Left lung (tissue), 4 donors: ENCODE measurements at regions not wholly inside any gene's neighbourhood (a gene's known extent, or its start where the extent isn't known, plus 50 kb on each side); places are given as distances from the start of the nearest gene placed in this dataset.

Experiments
- ATAC-seq: fragments of 200-7000 bp; cut with Tn5 transposase; one replicate; pipeline ENCODE4 v1.9.1; 2020; ENCODE audit warnings: moderate library complexity
- DNase-seq, 4 donors: peaks; one replicate each; pipeline ENCODE4 v3.0.0-alpha.2; 2013 to 2020
- H3K27ac ChIP-seq, 2 donors: fragments of 200-600 bp; sonication (generic) in 1 of 2; one replicate each; pipeline versions ENCODE4 v1.5.0 to v1.8.0; 2020 to 2021
- H3K27me3 ChIP-seq, 2 donors: fragments of 200-600 bp; sonication (generic) in 1 of 2; one replicate each; pipeline versions ENCODE4 v1.5.0 to v1.8.0; 2020 to 2021
- H3K36me3 ChIP-seq, 2 donors: fragments of 200-600 bp; sonication (generic) in 1 of 2; one replicate each; pipeline versions ENCODE4 v1.5.0 to v1.8.0; 2020 to 2021
- H3K4me1 ChIP-seq, 2 donors: fragments of 200-600 bp; one replicate each; pipeline ENCODE4 v1.8.0; 2021
- H3K4me3 ChIP-seq, 2 donors: fragments of 200-600 bp; sonication (generic) in 1 of 2; one replicate each; pipeline versions ENCODE4 v1.5.0 to v1.8.0; 2020 to 2021; ENCODE audit warnings: mild to moderate bottlenecking in 1 of 2
- H3K9me3 ChIP-seq, 2 donors: fragments of 200-600 bp; sonication (generic) in 1 of 2; one replicate each; pipeline versions ENCODE4 v1.5.0 to v1.8.0; 2020 to 2021
- intact Hi-C, 2 donors: fragments of 100-400 bp; cut with DNase I; formaldehyde crosslinking; loops; one replicate each; pipeline versions ENCODE4 v1.11.2 to v1.14.2; 2022
- TF ChIP-seq, protein P1 (sequence below), 2 donors: fragments of 200-600 bp; sonication (generic) in 1 of 2; IDR thresholded peaks; one replicate each; pipeline versions ENCODE4 v1.5.0 to v1.8.0; 2021; ENCODE audit warnings: antibody characterized with exemption in 2 of 2
- donor health status: DM: no; HTN: yes; CAD: no.
- donor health status: DM: no; HTN: no; CAD: no.

DNA sequence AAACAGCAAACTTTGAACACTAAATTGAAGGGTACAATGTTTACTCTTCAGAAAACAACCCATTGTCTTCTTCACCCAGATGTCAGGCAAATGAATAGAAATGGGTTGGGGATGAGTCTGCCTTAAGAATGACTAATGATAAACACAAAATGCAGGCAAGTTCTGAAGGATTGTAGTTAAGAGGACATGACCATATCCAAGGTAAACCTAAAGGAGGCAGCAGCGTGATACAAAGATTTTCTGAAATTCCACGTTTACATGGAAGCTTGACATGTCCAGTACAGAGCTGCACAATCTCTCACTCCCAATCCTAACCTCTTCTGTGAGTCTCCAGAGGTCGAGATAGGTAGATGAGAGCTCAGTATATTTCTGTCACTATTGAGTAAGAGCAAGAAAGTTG lies 1263.2 kb upstream of the CDH6 start:
- Histone ChIP-seq H3K9me3 (no peaks in the 10 kb centered on the region), H3K36me3 (no peaks in the 10 kb centered on the region), H3K4me3 (no peak overlapping the region), H3K27me3 (no peaks in the 10 kb centered on the region), H3K27ac (no peak overlapping the region), H3K4me1 (no peaks in the 10 kb centered on the region)
- no peak for ATAC-seq
- TF ChIP-seq, protein P1, sequence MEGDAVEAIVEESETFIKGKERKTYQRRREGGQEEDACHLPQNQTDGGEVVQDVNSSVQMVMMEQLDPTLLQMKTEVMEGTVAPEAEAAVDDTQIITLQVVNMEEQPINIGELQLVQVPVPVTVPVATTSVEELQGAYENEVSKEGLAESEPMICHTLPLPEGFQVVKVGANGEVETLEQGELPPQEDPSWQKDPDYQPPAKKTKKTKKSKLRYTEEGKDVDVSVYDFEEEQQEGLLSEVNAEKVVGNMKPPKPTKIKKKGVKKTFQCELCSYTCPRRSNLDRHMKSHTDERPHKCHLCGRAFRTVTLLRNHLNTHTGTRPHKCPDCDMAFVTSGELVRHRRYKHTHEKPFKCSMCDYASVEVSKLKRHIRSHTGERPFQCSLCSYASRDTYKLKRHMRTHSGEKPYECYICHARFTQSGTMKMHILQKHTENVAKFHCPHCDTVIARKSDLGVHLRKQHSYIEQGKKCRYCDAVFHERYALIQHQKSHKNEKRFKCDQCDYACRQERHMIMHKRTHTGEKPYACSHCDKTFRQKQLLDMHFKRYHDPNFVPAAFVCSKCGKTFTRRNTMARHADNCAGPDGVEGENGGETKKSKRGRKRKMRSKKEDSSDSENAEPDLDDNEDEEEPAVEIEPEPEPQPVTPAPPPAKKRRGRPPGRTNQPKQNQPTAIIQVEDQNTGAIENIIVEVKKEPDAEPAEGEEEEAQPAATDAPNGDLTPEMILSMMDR (IDR thresholded peaks at IDR 0.05), result no peak
- DNase-seq, result no peak
- intact Hi-C loops, result no loop called here

DNA sequence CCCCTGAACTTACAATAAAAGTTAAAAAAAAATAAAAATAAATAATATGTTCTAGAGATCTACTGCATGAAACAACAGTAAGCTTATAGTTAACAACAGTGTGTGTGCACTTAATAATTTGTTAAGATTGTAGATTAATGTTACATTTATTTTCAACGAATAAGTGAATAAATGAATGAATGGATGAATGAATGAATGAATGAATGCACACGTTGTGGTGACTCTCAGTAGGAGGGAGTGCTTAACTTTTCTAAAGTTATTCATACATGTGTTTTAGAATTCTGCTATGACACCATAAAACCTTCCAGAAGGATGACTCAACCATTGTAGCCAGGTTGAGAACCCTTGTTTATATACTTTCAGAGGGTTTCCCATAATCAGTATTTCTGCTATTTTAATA lies 1269.4 kb upstream of the CDH6 start:
- DNase-seq (no peak), ATAC-seq (no peak)
- no peak overlapping the region for H3K27ac ChIP-seq
- intact Hi-C loops, result no loop called here
- H3K4me3 ChIP-seq, result no peak overlapping the region
- TF ChIP-seq, protein P1 (IDR thresholded peaks at IDR 0.05), result no peak
- no peaks in the 10 kb centered on the region for H3K36me3 ChIP-seq
- no peaks in the 10 kb centered on the region for H3K27me3 ChIP-seq
- H3K4me1 ChIP-seq, result no peaks in the 10 kb centered on the region
- H3K9me3 ChIP-seq, result peaks cover 0 to 4% of the 10 kb centered on the region in 2 donors

DNA sequence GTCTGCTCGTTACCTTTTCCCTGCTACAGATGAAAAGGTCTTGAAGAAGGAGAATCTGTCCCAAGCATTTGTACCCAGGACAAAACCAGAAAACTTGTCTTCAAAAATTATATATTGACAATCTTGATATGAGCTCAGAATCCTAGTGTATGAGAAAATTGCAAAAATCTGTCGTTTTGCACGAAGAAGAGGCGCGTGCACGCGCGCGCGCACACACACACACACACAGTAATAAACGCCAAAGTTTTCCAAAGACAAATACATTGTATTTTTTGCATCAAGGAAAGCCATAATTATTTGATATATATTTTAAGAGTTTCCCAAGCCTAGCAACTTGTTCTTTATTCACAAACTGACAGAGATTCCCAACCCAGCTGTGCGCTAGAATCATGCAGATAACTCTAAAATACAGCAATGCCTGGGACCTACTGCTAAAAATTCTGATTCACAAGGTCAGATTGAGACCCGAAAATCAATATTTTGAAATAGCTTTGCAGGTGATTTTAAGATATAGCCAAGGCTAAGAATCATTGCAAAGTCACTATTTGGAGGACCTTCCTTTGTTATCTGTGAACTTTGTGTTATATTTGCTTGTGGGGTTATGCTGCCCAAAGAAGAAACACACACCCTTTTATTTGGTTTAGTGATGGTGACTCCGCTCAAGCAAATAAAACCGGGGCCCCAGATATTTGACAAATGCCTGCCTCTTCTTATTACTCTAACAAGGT lies 1287.7 kb upstream of the CDH6 start:
- TF ChIP-seq, protein P1 (IDR thresholded peaks at IDR 0.05), result no peak
- H3K9me3 ChIP-seq, result peaks cover 0 to 6% of the 10 kb centered on the region in 2 donors
- H3K27me3 ChIP-seq, result no peaks in the 10 kb centered on the region
- H3K4me1 ChIP-seq, result no peaks in the 10 kb centered on the region
- H3K36me3 ChIP-seq, result no peaks in the 10 kb centered on the region
- H3K27ac ChIP-seq, result no peak overlapping the region
- ATAC-seq (no peak), DNase-seq (no peak)
- intact Hi-C loops, result no loop called here
- no peak overlapping the region for H3K4me3 ChIP-seq

DNA sequence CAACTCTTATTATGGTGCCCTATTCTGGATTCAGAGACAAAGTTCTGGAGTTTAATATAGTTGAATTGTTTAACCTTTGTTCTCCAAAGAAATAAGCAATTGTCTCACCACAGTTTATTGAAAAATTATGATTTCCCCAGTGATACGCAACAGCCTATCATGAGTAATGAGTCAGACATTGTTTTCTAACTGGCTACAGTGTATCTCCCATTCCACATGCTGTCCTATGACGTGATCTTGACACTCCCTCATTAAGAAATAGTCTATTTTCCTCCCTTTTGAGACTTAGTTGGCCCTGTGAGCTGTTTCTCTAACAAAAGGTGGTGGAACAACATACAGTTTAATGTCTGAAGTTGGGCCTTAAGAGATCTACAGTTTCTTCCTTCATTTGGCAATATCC lies 1290.6 kb upstream of the CDH6 start:
- DNase-seq (no peak), ATAC-seq (no peak)
- H3K4me3 ChIP-seq, result no peak overlapping the region
- no peaks in the 10 kb centered on the region for H3K36me3 ChIP-seq
- H3K27ac ChIP-seq, result no peak overlapping the region
- no peaks in the 10 kb centered on the region for H3K27me3 ChIP-seq
- H3K4me1 ChIP-seq, result no peaks in the 10 kb centered on the region
- H3K9me3 ChIP-seq, result peaks cover 0 to under 1% of the 10 kb centered on the region in 2 donors
- TF ChIP-seq, protein P1 (IDR thresholded peaks at IDR 0.05), result no peak
- intact Hi-C loops, result no loop called here

DNA sequence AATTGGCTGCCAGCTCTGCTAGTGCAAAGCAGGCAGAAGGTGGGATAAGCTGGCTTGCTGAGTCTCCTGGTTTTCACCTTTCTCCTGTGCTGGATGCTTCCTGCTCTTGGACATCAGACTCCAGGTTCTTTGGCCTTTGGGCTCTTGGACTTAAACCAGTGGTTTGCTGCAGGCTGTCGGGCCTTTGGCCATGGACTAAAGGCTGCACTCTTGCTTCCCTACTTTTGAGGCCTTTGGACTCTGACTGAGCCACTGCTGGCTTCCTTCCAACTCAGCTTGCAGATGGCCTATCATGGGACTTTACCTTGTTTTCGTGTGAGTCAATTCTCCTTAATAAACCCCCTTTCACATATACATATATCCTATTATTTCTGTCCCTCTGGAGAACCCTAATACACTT lies 1293.9 kb upstream of the CDH6 start:
- H3K9me3 ChIP-seq, result peaks cover 0 to 2% of the 10 kb centered on the region in 2 donors
- no peak overlapping the region for H3K27ac ChIP-seq
- H3K36me3 ChIP-seq, result no peaks in the 10 kb centered on the region
- H3K27me3 ChIP-seq, result no peaks in the 10 kb centered on the region
- no peaks in the 10 kb centered on the region for H3K4me1 ChIP-seq
- no peak for DNase-seq
- TF ChIP-seq, protein P1 (IDR thresholded peaks at IDR 0.05), result no peak
- intact Hi-C loops, result no loop called here
- ATAC-seq, result no peak
- no peak overlapping the region for H3K4me3 ChIP-seq
